ENCODE measurements at regions not wholly inside any gene's neighbourhood (a gene's known extent, or its start where the extent isn't known, plus 50 kb on each side); places are given as distances from the start of the nearest gene placed in this dataset.
"Not testable (repeated sequence)": the region's sequence is repeated elsewhere in the genome, so short reads cannot be mapped to it uniquely, and the experiment has no call there.

DNA sequence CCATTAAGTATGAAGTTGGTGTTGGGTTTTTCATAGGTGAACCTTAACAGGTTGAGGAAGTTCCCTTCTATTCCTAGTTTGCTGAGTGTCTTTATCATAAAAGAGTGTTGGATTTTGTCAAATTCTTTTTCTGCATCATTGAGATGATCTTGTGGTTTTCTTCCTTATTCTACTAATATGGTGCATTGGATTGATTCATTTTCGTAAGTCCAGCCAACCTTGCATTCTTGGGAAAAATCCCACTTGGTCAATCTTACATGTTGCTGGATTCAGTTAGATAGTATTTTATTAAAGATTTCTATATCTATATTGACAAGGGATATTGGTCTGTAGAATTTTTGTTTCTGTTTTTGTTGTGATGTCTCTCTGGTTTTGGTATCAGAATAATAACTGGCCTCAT lies 83.7 kb upstream of the C15orf39 start:
- TF ChIP-seq, protein P1, sequence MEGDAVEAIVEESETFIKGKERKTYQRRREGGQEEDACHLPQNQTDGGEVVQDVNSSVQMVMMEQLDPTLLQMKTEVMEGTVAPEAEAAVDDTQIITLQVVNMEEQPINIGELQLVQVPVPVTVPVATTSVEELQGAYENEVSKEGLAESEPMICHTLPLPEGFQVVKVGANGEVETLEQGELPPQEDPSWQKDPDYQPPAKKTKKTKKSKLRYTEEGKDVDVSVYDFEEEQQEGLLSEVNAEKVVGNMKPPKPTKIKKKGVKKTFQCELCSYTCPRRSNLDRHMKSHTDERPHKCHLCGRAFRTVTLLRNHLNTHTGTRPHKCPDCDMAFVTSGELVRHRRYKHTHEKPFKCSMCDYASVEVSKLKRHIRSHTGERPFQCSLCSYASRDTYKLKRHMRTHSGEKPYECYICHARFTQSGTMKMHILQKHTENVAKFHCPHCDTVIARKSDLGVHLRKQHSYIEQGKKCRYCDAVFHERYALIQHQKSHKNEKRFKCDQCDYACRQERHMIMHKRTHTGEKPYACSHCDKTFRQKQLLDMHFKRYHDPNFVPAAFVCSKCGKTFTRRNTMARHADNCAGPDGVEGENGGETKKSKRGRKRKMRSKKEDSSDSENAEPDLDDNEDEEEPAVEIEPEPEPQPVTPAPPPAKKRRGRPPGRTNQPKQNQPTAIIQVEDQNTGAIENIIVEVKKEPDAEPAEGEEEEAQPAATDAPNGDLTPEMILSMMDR (IDR thresholded peaks at IDR 0.05; ENCODE audit: insufficient read depth, low read length, poor library complexity, severe bottlenecking) = no peak
- Histone ChIP-seq H3K27me3 (ENCODE audit: control insufficient read depth, insufficient read depth, low read length) (no peaks in the 10 kb centered on the region), H3K36me3 (ENCODE audit: control insufficient read depth, insufficient read depth, low read length) (no peaks in the 10 kb centered on the region), H3K4me3 (ENCODE audit: low read depth, low read length) (no peak overlapping the region)
- no peak for DNase-seq (ENCODE audit: low read depth)

DNA sequence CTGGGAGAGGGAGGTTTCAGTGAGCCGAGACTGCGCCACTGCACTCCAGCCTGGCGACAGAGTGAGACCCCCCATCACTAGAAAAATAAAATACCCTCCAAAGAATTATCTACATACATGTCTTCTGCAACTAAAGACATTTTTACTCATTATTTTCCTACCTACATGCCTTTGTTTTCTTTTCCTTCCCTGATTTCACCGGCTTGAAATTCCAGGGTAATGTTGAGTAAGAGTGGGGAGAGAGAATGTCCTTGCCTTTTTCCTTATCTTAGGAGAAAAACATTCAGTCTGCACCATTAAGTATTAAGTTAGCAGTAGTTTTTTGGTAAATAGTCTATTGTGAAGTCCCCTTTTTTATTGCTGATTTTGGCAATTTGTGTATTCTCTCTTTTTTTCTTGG lies 82.4 kb upstream of the C15orf39 start:
- H3K36me3 ChIP-seq (ENCODE audit: control insufficient read depth, insufficient read depth, low read length); H3K27me3 ChIP-seq (ENCODE audit: control insufficient read depth, insufficient read depth, low read length); DNase-seq (ENCODE audit: low read depth); H3K4me3 ChIP-seq (ENCODE audit: low read depth, low read length): not testable (repeated sequence)

DNA sequence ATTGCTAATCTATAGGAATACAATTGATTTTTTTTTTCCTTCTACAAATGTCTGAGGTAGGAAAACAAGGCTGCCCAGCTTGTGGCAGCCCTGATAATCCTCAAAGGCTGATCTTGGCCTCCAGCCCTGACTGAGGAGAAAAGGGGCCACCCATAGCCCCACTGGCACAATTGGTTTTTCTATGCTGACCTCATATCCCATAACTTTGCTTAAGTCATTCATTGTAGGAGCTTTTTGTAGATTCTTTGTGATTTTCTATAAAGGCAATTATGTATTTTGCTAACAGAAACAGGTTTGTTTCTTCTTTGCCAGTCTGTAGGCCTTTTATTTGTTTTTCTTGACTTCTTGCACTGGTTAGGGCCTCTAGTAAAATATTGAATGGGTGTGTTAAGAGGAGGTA lies 80.2 kb upstream of the C15orf39 start:
- TF ChIP-seq, protein P1 (IDR thresholded peaks at IDR 0.05; ENCODE audit: insufficient read depth, low read length, poor library complexity, severe bottlenecking) = no peak
- no peaks in the 10 kb centered on the region for H3K36me3 ChIP-seq (ENCODE audit: control insufficient read depth, insufficient read depth, low read length)
- no peak for DNase-seq (ENCODE audit: low read depth)
- no peaks in the 10 kb centered on the region for H3K27me3 ChIP-seq (ENCODE audit: control insufficient read depth, insufficient read depth, low read length)
- H3K4me3 ChIP-seq (ENCODE audit: low read depth, low read length) = no peak overlapping the region

DNA sequence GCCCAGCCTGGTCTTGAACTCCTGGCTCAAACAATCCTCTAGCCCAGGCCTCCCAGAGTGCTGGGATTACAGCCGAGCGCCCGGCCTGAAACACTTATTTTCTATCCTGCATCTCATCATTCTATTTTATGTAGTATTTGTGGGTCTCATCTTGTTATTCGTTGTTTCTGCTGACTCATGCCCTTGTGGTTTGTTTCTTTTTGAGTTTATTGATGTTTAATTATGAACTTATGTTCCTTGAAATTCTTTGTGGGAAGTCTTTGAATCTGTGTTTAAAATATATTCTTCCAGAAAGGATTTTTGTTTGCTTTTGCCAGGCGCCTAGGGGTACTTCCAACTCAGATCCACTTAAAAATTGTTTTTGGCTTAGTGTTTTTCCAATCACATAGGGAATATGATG lies 78.3 kb upstream of the C15orf39 start:
- Histone ChIP-seq H3K4me3 (ENCODE audit: low read depth, low read length) (no peak overlapping the region), H3K36me3 (ENCODE audit: control insufficient read depth, insufficient read depth, low read length) (no peaks in the 10 kb centered on the region), H3K27me3 (ENCODE audit: control insufficient read depth, insufficient read depth, low read length) (no peaks in the 10 kb centered on the region)
- TF ChIP-seq, protein P1 (IDR thresholded peaks at IDR 0.05; ENCODE audit: insufficient read depth, low read length, poor library complexity, severe bottlenecking) = no peak
- DNase-seq (ENCODE audit: low read depth) = no peak

DNA sequence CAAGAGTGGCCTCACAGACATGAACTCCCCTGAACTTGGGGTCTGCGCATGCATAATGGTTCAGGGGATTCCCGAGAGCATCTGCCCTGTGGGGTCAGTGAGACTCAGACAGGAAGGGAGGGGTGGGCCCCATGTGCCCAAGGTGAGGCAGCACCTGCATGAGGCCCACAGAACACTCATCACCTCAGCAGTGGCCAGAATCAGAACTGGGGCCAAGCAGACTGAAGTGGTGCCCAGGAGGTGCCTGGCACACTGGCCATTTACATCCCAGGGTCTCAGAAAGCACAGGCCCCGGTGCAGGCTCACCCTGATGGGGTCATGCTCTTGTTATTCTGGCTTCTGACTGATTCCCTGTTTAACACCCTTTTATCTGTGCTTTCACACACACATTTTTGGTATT lies 77.4 kb upstream of the C15orf39 start:
- H3K36me3 ChIP-seq (ENCODE audit: control insufficient read depth, insufficient read depth, low read length); H3K27me3 ChIP-seq (ENCODE audit: control insufficient read depth, insufficient read depth, low read length); H3K4me3 ChIP-seq (ENCODE audit: low read depth, low read length); DNase-seq (ENCODE audit: low read depth): not testable (repeated sequence)

DNA sequence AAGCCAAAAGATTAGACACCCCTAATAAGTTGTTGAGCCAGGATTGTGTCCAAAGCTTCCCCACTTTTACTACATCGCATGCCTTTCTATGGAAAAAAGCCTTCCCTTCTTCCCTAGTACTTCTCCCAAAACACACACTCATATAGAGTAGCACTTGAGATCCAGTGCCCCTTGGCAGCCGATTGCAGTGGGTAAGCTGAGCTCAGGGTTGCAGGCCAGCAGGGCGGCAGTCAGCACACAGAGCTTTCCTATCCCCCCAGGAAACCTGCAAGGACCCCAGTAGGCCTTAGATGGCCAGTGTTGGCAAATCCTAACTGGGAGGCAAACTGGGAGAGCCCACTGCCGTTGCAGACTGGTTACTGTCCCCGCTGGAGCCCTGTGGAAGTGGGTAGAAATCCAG lies 75.7 kb upstream of the C15orf39 start:
- Histone ChIP-seq H3K4me3 (ENCODE audit: low read depth, low read length) (no peak overlapping the region), H3K27me3 (ENCODE audit: control insufficient read depth, insufficient read depth, low read length) (no peaks in the 10 kb centered on the region), H3K36me3 (ENCODE audit: control insufficient read depth, insufficient read depth, low read length) (no peaks in the 10 kb centered on the region)
- no peak for DNase-seq (ENCODE audit: low read depth)
- TF ChIP-seq, protein P1 (IDR thresholded peaks at IDR 0.05; ENCODE audit: insufficient read depth, low read length, poor library complexity, severe bottlenecking) = no peak

DNA sequence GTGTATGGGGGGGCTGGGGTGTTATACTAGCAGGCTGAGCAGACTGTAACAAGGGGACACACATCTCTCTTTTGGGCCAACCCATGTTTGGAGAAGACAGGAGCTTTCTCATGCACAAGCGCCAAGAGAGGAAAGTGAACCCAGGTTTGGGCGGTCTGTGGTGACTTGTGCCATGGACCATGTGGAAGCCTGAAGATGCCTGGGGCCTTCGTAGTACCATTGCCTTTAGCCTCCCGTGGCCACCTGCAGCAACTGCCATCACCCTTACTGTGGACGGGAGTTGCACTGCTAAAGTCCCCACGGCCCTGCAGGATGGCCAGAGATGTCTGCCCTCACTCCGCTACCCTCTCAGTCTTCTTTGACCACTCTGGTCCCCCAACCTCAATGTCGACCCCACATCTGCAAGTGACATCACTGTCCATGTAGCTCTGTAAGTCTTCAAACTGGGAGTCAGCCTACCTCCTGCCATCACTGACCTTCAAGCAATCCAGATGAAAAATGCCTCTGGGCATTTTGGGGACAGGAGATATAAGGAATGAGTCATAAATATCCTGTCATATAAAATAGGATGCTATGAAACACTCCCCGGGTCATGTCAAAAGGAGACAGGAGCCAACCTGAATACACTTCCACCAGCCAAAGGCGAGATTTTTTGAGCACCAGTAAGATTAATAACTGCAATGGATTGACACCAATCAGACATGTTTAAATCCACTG lies 74.7 kb upstream of the C15orf39 start:
- TF ChIP-seq, protein P1 (IDR thresholded peaks at IDR 0.05; ENCODE audit: insufficient read depth, low read length, poor library complexity, severe bottlenecking) = no peak
- no peaks in the 10 kb centered on the region for H3K36me3 ChIP-seq (ENCODE audit: control insufficient read depth, insufficient read depth, low read length)
- no peaks in the 10 kb centered on the region for H3K27me3 ChIP-seq (ENCODE audit: control insufficient read depth, insufficient read depth, low read length)
- DNase-seq (ENCODE audit: low read depth) = no peak
- no peak overlapping the region for H3K4me3 ChIP-seq (ENCODE audit: low read depth, low read length)

All from kidney epithelial cell (primary cell).